ENCODE measurements at regions not wholly inside any gene's neighbourhood (a gene's known extent, or its start where the extent isn't known, plus 50 kb on each side); places are given as distances from the start of the nearest gene placed in this dataset.

DNA sequence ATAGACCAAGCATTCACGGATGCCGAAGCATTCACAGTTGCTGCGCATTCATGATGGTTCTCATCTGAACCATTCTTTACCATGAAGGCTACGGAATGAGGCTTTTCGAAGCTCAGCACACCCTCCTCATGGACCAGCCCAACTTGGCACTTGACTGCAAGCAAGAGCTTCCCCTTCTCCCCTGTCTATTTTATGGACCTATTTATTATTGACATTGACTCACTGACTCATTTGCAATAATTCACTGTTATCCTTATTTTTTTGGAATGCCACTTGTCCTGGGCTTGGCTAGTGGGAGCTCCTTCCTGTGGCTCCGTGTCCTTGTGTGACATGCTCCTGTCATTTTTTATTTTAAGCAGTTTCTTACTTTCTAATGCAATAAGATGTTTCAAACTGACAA is 51.5 kb upstream of the ICE1 start:
- no peak for TF ChIP-seq EZH2 (IDR thresholded peaks at IDR 0.05; ENCODE audit: low read length, unreplicated experiment)
- TF ChIP-seq, protein P1, sequence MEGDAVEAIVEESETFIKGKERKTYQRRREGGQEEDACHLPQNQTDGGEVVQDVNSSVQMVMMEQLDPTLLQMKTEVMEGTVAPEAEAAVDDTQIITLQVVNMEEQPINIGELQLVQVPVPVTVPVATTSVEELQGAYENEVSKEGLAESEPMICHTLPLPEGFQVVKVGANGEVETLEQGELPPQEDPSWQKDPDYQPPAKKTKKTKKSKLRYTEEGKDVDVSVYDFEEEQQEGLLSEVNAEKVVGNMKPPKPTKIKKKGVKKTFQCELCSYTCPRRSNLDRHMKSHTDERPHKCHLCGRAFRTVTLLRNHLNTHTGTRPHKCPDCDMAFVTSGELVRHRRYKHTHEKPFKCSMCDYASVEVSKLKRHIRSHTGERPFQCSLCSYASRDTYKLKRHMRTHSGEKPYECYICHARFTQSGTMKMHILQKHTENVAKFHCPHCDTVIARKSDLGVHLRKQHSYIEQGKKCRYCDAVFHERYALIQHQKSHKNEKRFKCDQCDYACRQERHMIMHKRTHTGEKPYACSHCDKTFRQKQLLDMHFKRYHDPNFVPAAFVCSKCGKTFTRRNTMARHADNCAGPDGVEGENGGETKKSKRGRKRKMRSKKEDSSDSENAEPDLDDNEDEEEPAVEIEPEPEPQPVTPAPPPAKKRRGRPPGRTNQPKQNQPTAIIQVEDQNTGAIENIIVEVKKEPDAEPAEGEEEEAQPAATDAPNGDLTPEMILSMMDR (conservative IDR thresholded peaks at IDR 0.05; ENCODE audit: low read depth, low read length) = no peak
